NCI-H2171 treated with DMSO at 0.1 percent for 48 hours (cell line): ENCODE measurements at regions not wholly inside any gene's neighbourhood (a gene's known extent, or its start where the extent isn't known, plus 50 kb on each side); places are given as distances from the start of the nearest gene placed in this dataset.

ENCODE experiments used
- DNase-seq: peaks from one replicate; lab custom pipeline; 2025; lab: John Stamatoyannopoulos, UW

GRCh38 chr6:27052731-27053082 lies 194.8 kb upstream of the PRSS16 start:
- DNase-seq: no peak

DNA sequence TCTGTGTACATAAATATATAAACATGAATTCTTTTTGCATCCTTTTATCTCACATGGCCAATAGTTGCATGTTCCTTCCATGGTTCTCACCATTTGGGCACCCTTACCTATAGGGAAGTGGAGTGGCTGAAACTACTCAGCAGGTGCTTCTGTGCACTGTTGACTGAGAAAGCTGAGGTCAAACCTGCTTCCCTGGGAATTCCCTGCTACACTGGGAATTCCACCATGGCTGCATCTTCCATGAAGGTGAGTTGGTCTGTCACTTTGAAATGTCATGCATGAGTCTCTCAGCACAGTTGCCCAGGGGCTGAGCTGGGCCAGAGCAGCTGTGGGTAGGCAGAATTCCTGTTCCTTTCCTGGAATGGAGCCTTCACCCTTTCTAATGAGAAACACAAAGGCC lies 193.8 kb upstream of the PRSS16 start:
- DNase-seq: no peak

GRCh38 chr6:27056615-27057014 lies 190.9 kb upstream of the PRSS16 start:
- DNase-seq: no peak

GRCh38 chr6:27059621-27060425 lies 187.7 kb upstream of the PRSS16 start:
- no peak for DNase-seq

GRCh38 chr6:27061235-27061993 lies 186.1 kb upstream of the PRSS16 start:
- no peak for DNase-seq

GRCh38 chr6:27062755-27063154 lies 184.7 kb upstream of the PRSS16 start:
- no peak for DNase-seq

DNA sequence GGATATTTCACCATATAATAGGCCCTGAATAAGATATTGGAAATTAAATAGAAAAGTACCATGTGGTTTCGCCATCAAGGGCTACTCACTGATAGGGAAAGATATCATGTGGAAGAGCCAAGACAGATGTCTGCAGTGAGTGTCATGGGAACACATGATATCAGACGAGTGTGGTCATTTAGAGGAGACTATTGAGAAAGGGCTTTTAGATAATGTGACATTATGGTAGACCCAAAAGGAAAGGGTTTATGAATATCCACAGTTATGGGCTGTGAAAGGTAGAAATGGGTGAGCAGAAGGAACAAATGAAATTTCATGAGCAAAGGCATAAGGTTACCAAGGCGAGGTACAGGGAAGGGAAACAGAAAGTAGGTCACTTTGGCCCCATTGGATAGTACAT lies 182.3 kb upstream of the PRSS16 start:
- no peak for DNase-seq

DNA sequence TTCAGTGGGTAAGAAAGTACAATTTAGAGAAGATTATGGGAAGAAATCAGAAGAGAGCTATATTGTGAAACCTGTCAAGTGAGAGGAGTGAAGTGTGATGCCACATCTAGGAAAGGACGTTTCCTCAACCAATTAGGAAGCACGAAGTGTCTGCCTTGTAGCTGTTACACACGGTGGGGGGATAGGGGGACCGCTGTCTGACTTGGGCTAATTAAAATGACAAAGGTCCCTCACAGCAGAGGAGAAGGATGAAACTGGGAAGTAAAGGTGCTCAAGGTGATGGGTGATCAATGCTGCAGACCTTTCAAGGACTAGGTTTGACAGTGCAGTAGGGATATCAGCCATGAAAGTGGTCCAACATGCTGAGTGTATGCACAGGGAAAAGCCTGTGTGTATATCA lies 181.1 kb upstream of the PRSS16 start:
- no peak for DNase-seq

DNA sequence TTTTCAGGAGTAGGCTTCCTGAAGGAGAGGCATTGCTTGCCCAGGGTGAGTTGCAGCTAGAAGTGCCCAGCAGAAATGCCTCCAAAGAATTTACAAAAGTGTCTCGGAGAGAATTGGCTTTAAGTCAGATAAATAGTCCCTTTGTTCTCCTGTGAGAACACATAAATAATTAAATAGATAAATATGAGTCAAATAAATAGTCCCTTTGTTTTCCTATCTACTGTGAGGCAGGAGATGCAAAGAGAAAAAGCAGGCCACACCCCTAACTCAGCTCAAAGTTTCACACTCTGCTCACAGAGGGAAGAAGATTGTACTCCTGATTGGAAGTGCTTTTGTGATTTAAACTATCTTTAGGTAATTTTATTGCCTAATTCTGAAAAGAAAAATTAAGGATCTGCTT lies 180.7 kb upstream of the PRSS16 start:
- DNase-seq: no peak

DNA sequence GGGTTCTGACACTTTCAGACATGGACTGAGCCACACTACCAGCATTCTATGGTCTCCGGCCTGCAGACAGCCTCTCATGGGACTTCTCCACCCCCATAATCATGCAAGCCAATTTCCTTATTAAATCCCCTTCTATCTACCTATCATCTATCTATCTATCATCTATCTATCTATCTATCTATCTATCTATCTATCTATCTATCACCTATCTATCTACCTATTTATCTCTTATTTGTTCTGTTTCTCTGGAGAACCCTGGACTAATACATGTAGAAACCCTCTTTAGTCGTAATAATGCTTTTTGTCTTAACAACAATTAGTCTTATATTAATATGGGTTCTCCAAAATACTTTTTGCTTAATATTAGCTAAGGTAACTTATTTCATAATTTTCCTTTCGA lies 174.1 kb upstream of the PRSS16 start:
- DNase-seq: no peak

DNA sequence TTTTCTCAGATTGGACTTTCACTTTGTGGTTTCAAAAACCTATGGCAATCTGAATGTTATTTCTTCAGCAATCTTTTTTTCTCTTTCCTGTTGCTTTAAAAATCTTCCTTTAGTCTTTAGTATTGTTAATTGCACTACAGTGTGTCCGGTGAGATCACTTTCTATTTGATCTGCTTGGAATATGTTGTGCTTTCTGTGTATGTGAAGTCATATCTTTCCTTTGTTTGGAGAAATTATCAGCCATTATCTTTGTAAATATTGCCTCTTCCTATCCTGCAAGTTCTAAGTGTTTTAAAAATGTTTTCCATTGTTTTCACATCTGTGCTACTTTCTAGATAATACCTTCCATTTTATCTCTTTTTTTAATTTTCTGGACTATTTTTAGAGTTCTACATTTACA lies 171.4 kb upstream of the PRSS16 start:
- no peak for DNase-seq

- peak; percentile 66 for DNase-seq
These were observed 168.7 kb upstream of the PRSS16 start for GRCh38 chr6:27078734-27079357.

- no peak for DNase-seq
These were observed 166.3 kb upstream of the PRSS16 start for GRCh38 chr6:27081188-27081587.

GRCh38 chr6:27081931-27082330 lies 165.6 kb upstream of the PRSS16 start:
- DNase-seq: no peak

DNA sequence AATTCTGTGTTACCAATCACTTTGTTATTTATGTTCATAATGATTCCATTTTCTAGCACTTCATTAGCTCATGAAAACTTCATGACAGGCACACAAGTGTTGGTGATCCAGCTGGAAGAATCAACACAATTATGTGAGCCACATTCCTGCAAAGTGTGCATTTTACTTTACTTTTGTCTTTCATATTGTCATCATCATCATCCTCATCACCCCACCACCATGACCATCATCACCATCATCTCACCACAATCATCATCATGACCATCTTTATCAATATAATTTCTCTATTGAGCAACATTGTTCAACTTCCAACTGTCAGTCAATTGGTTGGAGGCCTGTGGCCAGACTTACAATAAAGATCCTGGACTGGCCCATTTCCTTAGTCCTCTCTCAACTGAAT lies 159.4 kb upstream of the PRSS16 start:
- DNase-seq: no peak

GRCh38 chr6:27091661-27092315 lies 155.7 kb upstream of the PRSS16 start:
- DNase-seq: peak; percentile 41

DNA sequence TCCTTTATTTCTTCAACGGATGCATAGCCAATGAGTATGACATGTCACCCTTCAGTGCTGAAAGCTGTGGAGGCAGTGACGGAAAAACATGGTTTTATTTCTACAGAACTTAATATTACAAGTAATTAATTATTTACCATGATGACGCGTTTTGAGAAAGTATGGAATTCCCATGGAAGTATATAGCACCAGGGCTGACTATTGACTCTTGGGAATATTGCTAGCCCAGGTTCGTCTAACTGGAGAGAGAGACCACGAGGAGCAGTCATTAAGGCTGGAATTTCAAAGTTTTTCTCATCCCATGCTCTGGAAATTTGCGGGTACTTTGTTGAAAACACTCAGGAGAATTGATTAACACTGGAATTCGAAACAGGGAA lies 155.2 kb upstream of the PRSS16 start:
- DNase-seq: no peak

GRCh38 chr6:27095914-27096313 lies 151.6 kb upstream of the PRSS16 start:
- DNase-seq: no peak

DNA sequence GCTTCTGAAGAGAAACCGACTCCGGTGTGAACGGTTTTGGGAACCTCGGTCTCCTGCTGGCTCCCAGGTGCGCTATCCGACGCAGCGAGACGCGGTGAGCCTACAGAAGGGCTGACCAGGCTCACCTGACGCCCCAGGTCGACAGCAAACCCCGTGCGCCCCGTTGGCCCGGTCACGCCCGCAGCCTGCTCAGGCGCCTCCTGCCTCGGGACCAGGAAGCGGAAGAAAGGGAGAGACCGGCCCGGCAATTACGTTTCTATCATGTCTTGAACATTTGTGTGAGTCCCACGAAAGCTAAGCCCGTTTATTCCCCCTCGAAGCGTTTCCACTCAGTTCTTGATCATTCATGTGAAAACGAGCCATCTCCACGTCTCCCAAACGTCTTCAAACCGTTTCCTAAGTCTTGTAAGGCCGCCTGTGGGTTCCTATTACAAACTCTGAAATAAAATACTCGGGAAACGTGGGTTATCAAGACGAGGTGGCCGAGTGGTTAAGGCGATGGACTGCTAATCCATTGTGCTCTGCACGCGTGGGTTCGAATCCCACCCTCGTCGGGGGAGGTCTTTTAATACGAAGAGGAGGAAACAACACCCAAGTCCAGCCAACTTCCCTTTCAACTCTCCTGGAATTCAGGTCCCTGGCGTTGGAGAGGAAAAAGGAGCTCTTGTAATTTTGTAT lies 150.5 kb upstream of the PRSS16 start:
- DNase-seq: peak; percentile 3

- DNase-seq: no peak
These were observed 148.5 kb upstream of the PRSS16 start for GRCh38 chr6:27098956-27099355.

DNA sequence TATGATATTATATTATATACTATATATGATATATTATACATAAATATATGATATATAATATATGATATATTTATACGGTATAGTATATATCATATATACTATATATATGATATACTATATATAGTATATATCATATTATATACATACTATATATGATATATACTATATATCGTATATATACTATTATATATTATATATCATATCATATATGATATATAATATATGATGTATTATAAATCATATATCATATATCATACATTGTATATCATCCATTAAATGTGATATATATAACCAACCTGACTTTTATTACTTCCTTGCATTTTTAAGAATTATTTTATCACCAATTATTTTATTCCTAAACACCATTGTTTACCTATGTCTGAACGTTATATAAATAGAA lies 146.6 kb upstream of the PRSS16 start:
- DNase-seq: no peak

DNA sequence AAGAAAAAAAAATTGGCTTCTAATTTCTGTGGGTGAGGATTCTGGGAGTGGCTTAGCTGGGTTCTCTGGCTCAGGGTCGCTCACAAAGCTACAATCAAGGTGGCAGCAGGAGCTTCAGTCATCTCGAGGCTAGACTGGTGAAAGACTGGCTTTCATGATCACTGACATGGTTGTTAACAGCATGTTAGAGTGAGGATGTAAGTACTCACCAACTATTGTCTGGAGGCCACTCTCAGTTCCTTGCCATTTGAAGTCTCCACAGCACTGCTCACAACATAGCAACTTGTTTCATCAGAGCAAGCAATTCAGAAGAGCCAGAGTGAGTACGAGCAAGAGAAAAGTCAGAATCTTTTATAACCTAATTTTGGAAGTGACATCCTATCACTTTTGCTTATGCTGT lies 145.7 kb upstream of the PRSS16 start:
- DNase-seq: no peak
